H1 (cell line): ENCODE measurements at regions not wholly inside any gene's neighbourhood (a gene's known extent, or its start where the extent isn't known, plus 50 kb on each side); places are given as distances from the start of the nearest gene placed in this dataset.

Experiments
- CTCF ChIA-PET: fragments of 300-600 bp; sonication (Branson Sonifier 250); formaldehyde crosslinking; loops from one replicate; lab custom pipeline; 2021; ENCODE audit not compliant: partially characterized antibody; lab: Charles Lee
- POLR2A ChIA-PET: fragments of 300-600 bp; sonication (Branson Sonifier 250); formaldehyde crosslinking; loops from one replicate; lab custom pipeline; 2021; ENCODE audit warnings: inconsistent platforms; ENCODE audit not compliant: partially characterized antibody; lab: Charles Lee
- DNase-seq, 2 experiments: peaks; one replicate each; pipeline versions ENCODE4 v3.0.0 to v3.0.0-alpha.2; 2010 to 2022; ENCODE audit warnings: low spot score in 2 of 2, low read depth in 1 of 2, mixed read lengths in 1 of 2
- FAIRE-seq: peaks from 2 replicates; lab custom pipeline; 2011; peaks lifted over from hg19 to GRCh38; lab: Jason Lieb, UNC
- H2AFZ ChIP-seq: 2 replicates; pipeline ENCODE4 v1.8.1; 2012; ENCODE audit warnings: low read length, inconsistent platforms
- H2AK5ac ChIP-seq: 2 replicates; pipeline ENCODE4 v1.6.1; 2013; ENCODE audit warnings: low read depth, low read length
- H2BK120ac ChIP-seq: replicated peaks from 2 replicates; pipeline ENCODE3; 2013; ENCODE audit warnings: low read depth, low read length, inconsistent platforms
- H2BK12ac ChIP-seq: 2 replicates; pipeline ENCODE4 v1.6.1; 2013; ENCODE audit warnings: low read depth, low read length
- H2BK15ac ChIP-seq: 2 replicates; pipeline ENCODE4 v1.6.1; 2013; ENCODE audit warnings: low read length
- H2BK20ac ChIP-seq: 2 replicates; pipeline ENCODE4 v1.6.1; 2013; ENCODE audit warnings: low read length
- H2BK5ac ChIP-seq: 2 replicates; pipeline ENCODE4 v1.6.1; 2013; ENCODE audit warnings: low read depth, low read length
- H3K14ac ChIP-seq: 2 replicates; pipeline ENCODE4 v1.6.1; 2013; ENCODE audit warnings: inconsistent platforms; ENCODE audit not compliant: insufficient read length
- H3K18ac ChIP-seq: 2 replicates; pipeline ENCODE4 v1.6.1; 2013; ENCODE audit warnings: low read length; ENCODE audit errors: extremely low read depth
- H3K23ac ChIP-seq: 2 replicates; pipeline ENCODE4 v1.6.1; 2013; ENCODE audit warnings: inconsistent platforms; ENCODE audit not compliant: insufficient read length
- H3K23me2 ChIP-seq: 2 replicates; pipeline ENCODE4 v1.6.1; 2013; ENCODE audit warnings: low read depth, low read length
- H3K27ac ChIP-seq: 2 replicates; pipeline ENCODE4 v1.6.1; 2011; ENCODE audit warnings: low read depth, low read length, inconsistent platforms
- H3K27me3 ChIP-seq, 4 experiments: replicated peaks in 1 of 4; 1 replicate in 1 of 4; 2 replicates in 3 of 4; pipeline versions ENCODE4 v1.6.1 to v1.8.1; 2011 to 2013; ENCODE audit warnings: low read length in 3 of 4, mild to moderate bottlenecking in 3 of 4, inconsistent platforms in 2 of 4, mixed read lengths in 2 of 4, moderate library complexity in 1 of 4; ENCODE audit not compliant: control insufficient read depth in 3 of 4, insufficient read depth in 3 of 4; ENCODE audit errors: extremely low read depth in 1 of 4
- H3K36me3 ChIP-seq, 4 experiments: 2 replicates each; pipeline versions ENCODE4 v1.6.1 to v1.8.1; 2011 to 2013; ENCODE audit warnings: mild to moderate bottlenecking in 4 of 4, low read length in 3 of 4, moderate library complexity in 2 of 4, control low read depth in 1 of 4, inconsistent platforms in 1 of 4; ENCODE audit not compliant: insufficient read depth in 4 of 4, control insufficient read depth in 2 of 4
- H3K4ac ChIP-seq: replicated peaks from 2 replicates; pipeline ENCODE3; 2013; ENCODE audit warnings: low read length, low read depth, mixed read lengths, inconsistent platforms; ENCODE audit not compliant: insufficient read length
- H3K4me1 ChIP-seq, 4 experiments: replicated peaks in 1 of 4; 1 replicate in 1 of 4; 2 replicates in 3 of 4; pipeline versions ENCODE4 v1.6.1 to v1.8.1; 2011 to 2013; ENCODE audit warnings: low read length in 3 of 4, inconsistent platforms in 2 of 4, mixed read lengths in 1 of 4; ENCODE audit not compliant: insufficient read depth in 4 of 4, control insufficient read depth in 3 of 4
- H3K4me2 ChIP-seq, 2 experiments: 2 replicates each; pipeline versions ENCODE4 v1.6.1 to v1.8.1; 2011 to 2013; ENCODE audit warnings: low read depth in 2 of 2, low read length in 2 of 2, control low read depth in 1 of 2, inconsistent platforms in 1 of 2, mild to moderate bottlenecking in 1 of 2; ENCODE audit not compliant: insufficient read depth in 1 of 2
- H3K4me3 ChIP-seq, 4 experiments: fragments of 200-600, 300-600 bp in 1 of 4; sonication (generic), shearing (Covaris generic), sonication (Bioruptor Twin) in 1 of 4; 2 replicates each; pipeline versions ENCODE4 v1.5.1 to v1.8.1; 2011 to 2016; ENCODE audit warnings: low read length in 4 of 4, low read depth in 3 of 4, control low read depth in 2 of 4, inconsistent platforms in 2 of 4, mild to moderate bottlenecking in 2 of 4, mixed read lengths in 1 of 4, moderate library complexity in 1 of 4; ENCODE audit not compliant: insufficient read depth in 2 of 4; ENCODE audit errors: extremely low read depth in 1 of 4
- H3K56ac ChIP-seq: replicated peaks from 2 replicates; pipeline ENCODE3; 2013; ENCODE audit warnings: low read depth, mild to moderate bottlenecking, mixed read lengths, low read length, inconsistent platforms; ENCODE audit not compliant: insufficient read length
- H3K79me1 ChIP-seq: 2 replicates; pipeline ENCODE4 v1.6.1; 2013; ENCODE audit warnings: low read depth, low read length, control low read depth
- H3K79me2 ChIP-seq, 2 experiments: 2 replicates each; pipeline versions ENCODE4 v1.6.1 to v1.8.1; 2012 to 2013; ENCODE audit warnings: low read length in 2 of 2, mild to moderate bottlenecking in 2 of 2, inconsistent platforms in 1 of 2; ENCODE audit not compliant: insufficient read depth in 2 of 2, control insufficient read depth in 1 of 2
- H3K9ac ChIP-seq, 4 experiments: replicated peaks in 1 of 4; 1 replicate in 1 of 4; 2 replicates in 3 of 4; pipeline versions ENCODE4 v1.6.1 to v1.8.1; 2011 to 2013; ENCODE audit warnings: low read depth in 3 of 4, low read length in 3 of 4, control low read depth in 2 of 4, mild to moderate bottlenecking in 2 of 4, moderate library complexity in 2 of 4, inconsistent platforms in 1 of 4; ENCODE audit errors: extremely low read depth in 1 of 4
- H3K9me3 ChIP-seq, 2 experiments: 2 replicates each; pipeline versions ENCODE4 v1.6.1 to v1.8.1; 2012 to 2013; ENCODE audit warnings: mild to moderate bottlenecking in 2 of 2, moderate library complexity in 2 of 2, control low read depth in 1 of 2, inconsistent platforms in 1 of 2, low read depth in 1 of 2, low read length in 1 of 2, mixed read lengths in 1 of 2; ENCODE audit not compliant: insufficient read depth in 2 of 2
- H4K20me1 ChIP-seq, 2 experiments: replicated peaks in 1 of 2; 2 replicates each; pipeline versions ENCODE3 to v1.8.1; 2011 to 2013; ENCODE audit warnings: inconsistent platforms in 2 of 2, low read length in 2 of 2, mild to moderate bottlenecking in 1 of 2; ENCODE audit not compliant: insufficient read depth in 2 of 2, control insufficient read depth in 1 of 2
- H4K5ac ChIP-seq: 2 replicates; pipeline ENCODE4 v1.6.1; 2013; ENCODE audit warnings: low read length, low read depth, mixed read lengths, inconsistent platforms; ENCODE audit not compliant: insufficient read length
- H4K8ac ChIP-seq: 2 replicates; pipeline ENCODE4 v1.8.0; 2013; ENCODE audit warnings: mild to moderate bottlenecking, moderate library complexity, low read length, inconsistent platforms; ENCODE audit not compliant: insufficient read depth; ENCODE audit errors: extremely low read depth
- H4K91ac ChIP-seq: replicated peaks from 2 replicates; pipeline ENCODE3; 2013; ENCODE audit warnings: low read length, mixed read lengths, inconsistent platforms; ENCODE audit not compliant: insufficient read length
- BRCA1 ChIP-seq: IDR thresholded peaks from 2 replicates; pipeline ENCODE4 v1.6.1; 2012; ENCODE audit warnings: low read depth, low read length, improper control_type of control experiment
- CEBPB ChIP-seq: IDR thresholded peaks from 2 replicates; pipeline ENCODE4 v1.6.1; 2012; ENCODE audit warnings: low read depth, low read length
- CHD1 ChIP-seq: IDR thresholded peaks from 2 replicates; pipeline ENCODE4 v1.6.1; 2012; ENCODE audit warnings: low read depth, low read length, improper control_type of control experiment
- CTBP2 ChIP-seq: IDR thresholded peaks from 2 replicates; pipeline ENCODE4 v1.7.0; 2011; ENCODE audit warnings: borderline replicate concordance, mild to moderate bottlenecking, moderate library complexity, mixed read lengths, low read length; ENCODE audit not compliant: insufficient read depth, insufficient read length
- EGR1 ChIP-seq: IDR thresholded peaks from 2 replicates; pipeline ENCODE4 v1.6.1; 2011; ENCODE audit warnings: low read depth, low read length, borderline replicate concordance
- FOSL1 ChIP-seq: IDR thresholded peaks from 2 replicates; pipeline ENCODE4 v1.6.1; 2011; ENCODE audit warnings: mild to moderate bottlenecking, low read depth, low read length, moderate library complexity; ENCODE audit not compliant: insufficient read depth
- JUN ChIP-seq: IDR thresholded peaks from 2 replicates; pipeline ENCODE4 v1.6.1; 2011; ENCODE audit warnings: low read depth, mild to moderate bottlenecking, improper control_type of control experiment, low read length
- RAD21 ChIP-seq, 2 experiments: IDR thresholded peaks in 1 of 2; conservative IDR thresholded peaks in 1 of 2; 2 replicates each; pipeline ENCODE4 v1.6.1; 2011; ENCODE audit warnings: low read depth in 2 of 2, low read length in 2 of 2, improper control_type of control experiment in 1 of 2, inconsistent platforms in 1 of 2, mild to moderate bottlenecking in 1 of 2, moderate library complexity in 1 of 2
- RNF2 ChIP-seq: fragments of 200-900, 300-1000 bp; sonication (generic); IDR thresholded peaks from 2 replicates; pipeline ENCODE4 v1.7.1; 2016; ENCODE audit warnings: borderline replicate concordance, low read depth, mild to moderate bottlenecking, antibody characterized with exemption, low read length; ENCODE audit not compliant: poor library complexity, severe bottlenecking; ENCODE audit errors: missing control alignments
- SIN3A ChIP-seq, 2 experiments: IDR thresholded peaks in 1 of 2; conservative IDR thresholded peaks in 1 of 2; 2 replicates each; pipeline ENCODE4 v1.6.1; 2011 to 2012; ENCODE audit warnings: low read length in 2 of 2, improper control_type of control experiment in 1 of 2, low read depth in 1 of 2, mild to moderate bottlenecking in 1 of 2
- ZNF274 ChIP-seq: IDR thresholded peaks from 2 replicates; pipeline ENCODE4 v1.7.0; 2012; ENCODE audit warnings: low read length, borderline replicate concordance; ENCODE audit errors: extremely low read depth
- TF ChIP-seq, protein P1 (sequence below): IDR thresholded peaks from 2 replicates; pipeline ENCODE4 v1.6.1; 2012; ENCODE audit warnings: inconsistent platforms

DNA sequence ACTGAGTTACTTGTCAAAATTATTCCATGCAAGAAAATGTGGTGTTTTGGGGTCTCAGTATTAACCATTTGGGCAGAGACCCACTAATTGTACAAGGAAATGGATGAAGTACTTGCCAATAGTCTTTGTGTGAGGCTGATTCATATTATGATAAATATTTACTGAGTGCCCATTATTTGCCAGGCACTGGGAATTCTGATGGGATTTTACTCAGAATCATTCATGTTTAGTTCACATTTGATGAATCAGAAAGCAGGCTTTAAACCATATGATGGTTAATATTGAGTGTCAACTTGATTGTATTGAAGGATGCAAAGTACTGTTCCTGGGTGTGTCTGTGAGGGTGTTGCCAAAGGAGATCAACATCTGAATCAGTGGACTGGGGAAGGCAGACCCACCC lies 66.2 kb upstream of the SOX21 start:
- no peak overlapping the region for H4K91ac ChIP-seq
- no peak overlapping the region for H2BK12ac ChIP-seq
- H3K27me3 ChIP-seq = no peaks in the 10 kb centered on the region; a peak in 1 of 7 replicates
- H4K5ac ChIP-seq = no peak overlapping the region
- H3K18ac ChIP-seq = no peak overlapping the region
- no peaks in the 10 kb centered on the region for H3K36me3 ChIP-seq
- DNase-seq (no peak), FAIRE-seq (no peak)
- no peak overlapping the region for H3K4me2 ChIP-seq
- no peak overlapping the region for H3K56ac ChIP-seq
- H3K23ac ChIP-seq = no peak overlapping the region
- no peaks in the 10 kb centered on the region for H3K4me1 ChIP-seq
- TF ChIP-seq SIN3A (conservative IDR thresholded peaks at IDR 0.05 in 1 of 2, IDR thresholded peaks at IDR 0.05 in 1 of 2; ENCODE audit: low read depth in 1 of 2, low read length in 2 of 2) (no peak), BRCA1 (no peak), CHD1 (no peak), CTBP2 (no peak), ZNF274 (no peak), RNF2 (no peak), RAD21 (IDR thresholded peaks at IDR 0.05 in 1 of 2, conservative IDR thresholded peaks at IDR 0.05 in 1 of 2; ENCODE audit: low read depth in 2 of 2, low read length in 2 of 2) (no peak), CEBPB (no peak), EGR1 (no peak), FOSL1 (no peak), JUN (no peak)
- TF ChIP-seq, protein P1, sequence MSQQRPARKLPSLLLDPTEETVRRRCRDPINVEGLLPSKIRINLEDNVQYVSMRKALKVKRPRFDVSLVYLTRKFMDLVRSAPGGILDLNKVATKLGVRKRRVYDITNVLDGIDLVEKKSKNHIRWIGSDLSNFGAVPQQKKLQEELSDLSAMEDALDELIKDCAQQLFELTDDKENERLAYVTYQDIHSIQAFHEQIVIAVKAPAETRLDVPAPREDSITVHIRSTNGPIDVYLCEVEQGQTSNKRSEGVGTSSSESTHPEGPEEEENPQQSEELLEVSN = no peak
- no peak overlapping the region for H3K14ac ChIP-seq
- H2BK5ac ChIP-seq = no peak overlapping the region
- CTCF ChIA-PET = no interaction called here
- H2BK15ac ChIP-seq = no peak overlapping the region
- no peak overlapping the region for H4K8ac ChIP-seq
- no peaks in the 10 kb centered on the region for H3K79me1 ChIP-seq
- H2AK5ac ChIP-seq = no peak overlapping the region
- no peak overlapping the region for H3K27ac ChIP-seq
- H3K4me3 ChIP-seq = no peak overlapping the region
- 0 out of 4 replicates have a peak, but pooled peaks cover 0 to 2% of the 10 kb centered on the region in 2 experiments for H3K9me3 ChIP-seq
- H3K9ac ChIP-seq = no peak overlapping the region
- no peaks in the 10 kb centered on the region for H4K20me1 ChIP-seq
- POLR2A ChIA-PET = no interaction called here
- peak overlapping the region; percentile 72 for H2AFZ ChIP-seq
- H3K79me2 ChIP-seq = no peaks in the 10 kb centered on the region
- no peak overlapping the region for H3K4ac ChIP-seq
- H2BK20ac ChIP-seq = no peak overlapping the region
- H3K23me2 ChIP-seq = no peaks in the 10 kb centered on the region
- H2BK120ac ChIP-seq = no peak overlapping the region
